Sigmoid colon (tissue), 6 donors: ENCODE measurements at regions not wholly inside any gene's neighbourhood (a gene's known extent, or its start where the extent isn't known, plus 50 kb on each side); places are given as distances from the start of the nearest gene placed in this dataset.

Source experiments
- DNase-seq: peaks from one replicate; pipeline ENCODE4 v3.0.0-alpha.2; 2019
- H3K27ac ChIP-seq, 4 donors: fragments of 200-600 bp; sonication (generic); one replicate each; pipeline ENCODE4 v1.5.1; 2016 to 2019; ENCODE audit warnings: mild to moderate bottlenecking in 1 of 4
- H3K27me3 ChIP-seq, 3 donors: fragments of 200-600 bp; sonication (generic); one replicate each; pipeline ENCODE4 v1.5.1; 2019; ENCODE audit warnings: mild to moderate bottlenecking in 1 of 3
- H3K36me3 ChIP-seq, 4 donors: fragments of 200-600 bp; sonication (generic); one replicate each; pipeline ENCODE4 v1.5.1; 2016 to 2019
- H3K4me1 ChIP-seq, 4 donors: fragments of 200-600 bp; sonication (generic); one replicate each; pipeline ENCODE4 v1.5.1; 2017 to 2019
- H3K4me3 ChIP-seq, 4 donors: fragments of 200-600 bp; sonication (generic); one replicate each; pipeline ENCODE4 v1.5.1; 2017 to 2019; ENCODE audit warnings: mild to moderate bottlenecking in 2 of 4, moderate library complexity in 1 of 4
- H3K9me3 ChIP-seq, 4 donors: fragments of 200-600 bp in 3 of 4; sonication (generic) in 3 of 4; one replicate each; pipeline versions ENCODE4 v1.5.1 to v1.6.1; 2013 to 2019
- CTCF ChIP-seq, 4 experiments: fragments of 450-650 bp in 3 of 4; fragments of 200-600 bp in 1 of 4; IDR thresholded peaks; one replicate each; pipeline ENCODE4 v1.5.1; 2016 to 2019; ENCODE audit warnings: antibody characterized with exemption in 4 of 4, mild to moderate bottlenecking in 3 of 4, moderate library complexity in 2 of 4
- EP300 ChIP-seq, 4 donors: sonication (generic); formaldehyde crosslinking; IDR thresholded peaks; one replicate each; pipeline ENCODE4 v1.6.1; 2017; ENCODE audit warnings: antibody characterized with exemption in 4 of 4
- POLR2A ChIP-seq, 2 donors: fragments of 450-650 bp; IDR thresholded peaks; one replicate each; pipeline ENCODE4 v1.6.1; 2016; ENCODE audit warnings: antibody characterized with exemption in 2 of 2, mild to moderate bottlenecking in 2 of 2, moderate library complexity in 2 of 2
- POLR2AphosphoS5 ChIP-seq, 4 donors: sonication (generic); formaldehyde crosslinking; IDR thresholded peaks; one replicate each; pipeline ENCODE4 v1.6.1; 2017; ENCODE audit warnings: antibody characterized with exemption in 4 of 4
- WGBS, 2 donors: extraction: QIAGEN DNeasy Blood & Tissue Kit; methylation state at CpG; one replicate each; pipeline ENCODE4 v1.1.7; 2013; 5-methylcytosine and 5-hydroxymethylcytosine counted together
- intact Hi-C: fragments of 100-400 bp; cut with DNase I; formaldehyde crosslinking; loops from one replicate; pipeline ENCODE4 v1.15.1; 2023
- donor health status: healthy with polysubstance abuse.
- donor health status: healthy.

- Histone ChIP-seq H3K36me3 (no peaks in the 10 kb centered on the region), H3K9me3 (no peaks in the 10 kb centered on the region), H3K4me1 (no peaks in the 10 kb centered on the region), H3K4me3 (no peak overlapping the region), H3K27me3 (peaks cover 0 to 23% (median 10%) of the 10 kb centered on the region in 3 donors), H3K27ac (no peak overlapping the region)
- peak; percentile 54 for DNase-seq
- WGBS, 2 donors = 86 to 88% methylated on average over 9 of the region's 9 CpGs
- no peak for TF ChIP-seq CTCF (IDR thresholded peaks at IDR 0.05)
- no peak for TF ChIP-seq POLR2AphosphoS5 (IDR thresholded peaks at IDR 0.05)
- intact Hi-C loops = no loop called here
These were observed 244.4 kb upstream of the PPP2R2D start for GRCh38 chr10:131656431-131656841.

- TF ChIP-seq EP300 (IDR thresholded peaks at IDR 0.05) (no peak), CTCF (IDR thresholded peaks at IDR 0.05) (no peak), POLR2A (IDR thresholded peaks at IDR 0.05) (no peak), POLR2AphosphoS5 (IDR thresholded peaks at IDR 0.05) (no peak)
- H3K9me3 ChIP-seq = no peaks in the 10 kb centered on the region
- H3K27ac ChIP-seq = no peak overlapping the region
- no peak overlapping the region for H3K4me3 ChIP-seq
- peaks cover 0 to 13% (median 5%) of the 10 kb centered on the region in 3 donors for H3K27me3 ChIP-seq
- intact Hi-C loops = no loop called here
- H3K4me1 ChIP-seq = no peaks in the 10 kb centered on the region
- 72 to 85% methylated on average over 16 of the region's 16 CpGs for WGBS, 2 donors
- H3K36me3 ChIP-seq = no peaks in the 10 kb centered on the region
- DNase-seq = peak; percentile 37
These were observed 243.4 kb upstream of the PPP2R2D start for GRCh38 chr10:131657318-131657984.

- Histone ChIP-seq H3K36me3 (no peaks in the 10 kb centered on the region), H3K27me3 (peaks cover 0 to 8% (median 2%) of the 10 kb centered on the region in 3 donors), H3K27ac (no peak overlapping the region), H3K4me1 (no peaks in the 10 kb centered on the region), H3K4me3 (no peak overlapping the region), H3K9me3 (no peaks in the 10 kb centered on the region)
- DNase-seq = peak; percentile 36
- intact Hi-C loops = no loop called here
- 87 to 91% methylated on average over 9 of the region's 9 CpGs for WGBS, 2 donors
- TF ChIP-seq CTCF (IDR thresholded peaks at IDR 0.05) = no peak
- TF ChIP-seq EP300 (IDR thresholded peaks at IDR 0.05) = no peak
- TF ChIP-seq POLR2A (IDR thresholded peaks at IDR 0.05) = no peak
- no peak for TF ChIP-seq POLR2AphosphoS5 (IDR thresholded peaks at IDR 0.05)
These were observed 242.8 kb upstream of the PPP2R2D start for GRCh38 chr10:131657985-131658330.

- intact Hi-C loops = no loop called here
- no peaks in the 10 kb centered on the region for H3K4me1 ChIP-seq
- WGBS, 2 donors = 79 to 86% methylated on average over 9 of the region's 9 CpGs
These were observed 242.2 kb upstream of the PPP2R2D start for GRCh38 chr10:131658476-131659110.

More at GRCh38 chr10:131658476-131659110, 242.2 kb upstream of the PPP2R2D start:
- TF ChIP-seq EP300 (IDR thresholded peaks at IDR 0.05) (no peak), CTCF (IDR thresholded peaks at IDR 0.05) (no peak), POLR2AphosphoS5 (IDR thresholded peaks at IDR 0.05) (no peak), POLR2A (IDR thresholded peaks at IDR 0.05) (no peak)
- Histone ChIP-seq H3K27ac (no peak overlapping the region), H3K36me3 (no peaks in the 10 kb centered on the region), H3K4me3 (no peak overlapping the region), H3K9me3 (no peaks in the 10 kb centered on the region), H3K27me3 (peaks cover 0 to 1% (median 0%) of the 10 kb centered on the region in 3 donors)
- DNase-seq = peak; percentile 50
